HG03045 (cell line): ENCODE measurements at regions not wholly inside any gene's neighbourhood (a gene's known extent, or its start where the extent isn't known, plus 50 kb on each side); places are given as distances from the start of the nearest gene placed in this dataset.
"Not testable (repeated sequence)": the region's sequence is repeated elsewhere in the genome, so short reads cannot be mapped to it uniquely, and the experiment has no call there.

Source experiments
- ATAC-seq: cut with Tn5 transposase; IDR thresholded peaks from one replicate; pipeline ENCODE4 v1.9.1; 2021; ENCODE audit warnings: mild to moderate bottlenecking, moderate library complexity; ENCODE audit not compliant: unreplicated experiment

DNA sequence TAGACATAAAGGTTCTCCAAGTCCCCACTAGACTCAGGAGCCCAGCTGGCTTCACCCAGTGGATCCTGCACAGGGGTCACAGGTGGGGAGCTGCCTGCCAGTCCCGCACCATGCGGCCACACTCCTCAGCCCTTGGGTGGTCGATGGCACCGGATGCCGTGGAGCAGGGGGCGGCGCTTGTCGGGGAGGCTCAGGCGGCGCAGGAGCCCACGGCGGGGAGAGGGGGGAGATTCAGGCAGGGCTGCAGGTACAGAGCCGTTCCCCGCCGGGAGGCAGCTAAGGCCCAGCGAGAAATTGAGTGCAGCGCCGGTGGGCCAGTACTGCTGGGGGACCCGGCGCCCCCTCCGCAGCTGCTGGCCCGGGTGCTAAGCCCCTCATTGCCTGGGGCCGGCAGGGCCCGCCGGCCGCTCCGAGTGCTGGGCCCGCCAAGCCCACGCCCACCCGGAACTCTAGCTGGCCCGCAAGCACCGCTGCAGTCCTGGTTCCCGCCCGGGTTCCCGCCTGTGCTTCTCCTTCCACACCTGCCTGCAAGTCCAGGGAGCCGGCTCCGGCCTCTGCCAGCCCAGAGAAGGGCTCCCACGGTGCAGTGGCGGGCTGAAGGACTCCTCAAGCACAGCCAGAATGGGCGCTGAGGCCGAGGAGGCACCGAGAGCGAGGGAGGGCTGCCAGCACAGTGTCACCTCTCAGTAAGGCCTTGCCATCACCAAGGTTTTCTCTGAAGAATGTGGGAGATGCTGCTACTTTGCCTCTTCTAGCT is 58.4 kb upstream of the PPP1R12A start:
- ATAC-seq: no peak

DNA sequence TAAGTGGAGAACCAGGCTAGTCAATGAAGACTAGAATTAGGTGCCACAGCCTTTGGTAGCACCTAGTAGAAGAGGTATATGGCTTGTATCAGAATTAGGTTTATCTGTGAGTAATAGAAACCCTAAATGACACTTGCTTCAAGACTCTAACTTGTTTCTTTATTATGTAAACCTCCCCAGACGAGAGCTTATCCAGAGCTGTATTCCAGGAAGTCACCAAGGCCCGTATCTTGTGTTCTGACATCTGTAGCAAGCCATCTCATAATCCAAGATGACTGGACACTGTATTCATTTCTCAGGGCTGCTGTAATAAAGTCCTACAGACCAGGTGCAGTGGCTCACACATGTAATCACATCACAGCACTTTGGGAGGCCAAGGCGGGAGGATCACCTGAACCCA is 56.7 kb upstream of the PPP1R12A start:
- ATAC-seq: no peak

- ATAC-seq: not testable (repeated sequence)
These were observed 55.8 kb upstream of the PPP1R12A start for GRCh38 chr12:79990509-79991338.

DNA sequence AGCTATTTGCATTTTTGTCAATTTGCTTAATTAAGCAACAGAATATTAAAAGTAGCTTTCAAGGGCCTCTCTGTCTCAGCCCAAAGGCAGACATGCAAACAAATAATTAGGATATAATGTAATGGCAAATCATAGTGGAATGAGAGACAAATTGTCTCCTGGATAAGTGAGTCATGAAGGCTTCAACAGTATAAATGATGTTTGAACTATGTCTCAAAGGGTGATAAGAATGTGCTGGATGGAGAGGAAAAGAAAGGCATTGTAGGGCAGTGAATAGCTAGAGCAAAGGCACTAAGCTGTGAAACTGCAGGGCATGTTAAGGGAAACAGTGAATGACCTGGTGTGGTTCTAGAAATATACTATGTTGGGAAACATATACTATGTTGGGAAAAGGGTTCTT is 53.5 kb upstream of the PPP1R12A start:
- ATAC-seq: no peak

DNA sequence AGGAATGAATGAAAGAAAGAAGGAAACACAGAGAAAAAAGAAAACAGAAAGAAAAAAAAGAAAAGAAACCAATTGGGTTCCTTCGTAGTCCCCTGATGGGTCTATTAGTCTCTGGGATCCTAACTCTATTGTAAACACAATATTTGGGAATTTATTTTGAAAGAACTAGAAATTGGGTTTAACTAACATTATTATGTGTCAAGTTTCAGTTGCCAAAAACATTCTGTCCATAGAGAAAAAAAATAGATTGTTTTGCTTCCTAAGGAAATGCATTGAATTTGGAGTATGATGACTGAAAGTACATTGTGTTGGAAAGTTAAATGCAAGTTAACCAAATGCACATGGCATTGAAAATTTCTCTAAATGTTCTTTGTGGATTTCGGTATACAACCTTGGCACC is 52.8 kb upstream of the PPP1R12A start:
- no peak for ATAC-seq
